OCI-LY7 (cell line): ENCODE measurements at regions not wholly inside any gene's neighbourhood (a gene's known extent, or its start where the extent isn't known, plus 50 kb on each side); places are given as distances from the start of the nearest gene placed in this dataset.

Experiments used
- BruUV-seq: library from RNA; stranded (reverse); fragments of 400-500 nt; replicated peaks from 2 replicates; lab custom pipeline; 2021; lab: Mats Ljungman, UMichigan
- CTCF ChIA-PET: fragments of 300-600 bp; sonication (Branson Sonifier 250); formaldehyde crosslinking; loops from one replicate; lab custom pipeline; 2022; ENCODE audit warnings: antibody characterized with exemption; ENCODE audit not compliant: unreplicated experiment; lab: Charles Lee
- POLR2A ChIA-PET: fragments of 300-600 bp; sonication (Branson Sonifier 250); formaldehyde crosslinking; loops from one replicate; lab custom pipeline; 2022; ENCODE audit warnings: antibody characterized with exemption; lab: Charles Lee
- DNase-seq: peaks from one replicate; pipeline ENCODE4 v3.0.0-alpha.2; 2015; ENCODE audit warnings: low spot score
- H2AFZ ChIP-seq: fragments of 200-600 bp; sonication (generic), shearing (Covaris generic); 2 replicates; pipeline ENCODE4 v1.6.1; 2014; ENCODE audit warnings: mild to moderate bottlenecking, antibody characterized with exemption, low read length, moderate library complexity
- H3K27ac ChIP-seq: fragments of 200-600 bp; sonication (generic); 2 replicates; pipeline ENCODE4 v1.5.1; 2014; ENCODE audit warnings: mixed run types, low read depth, mild to moderate bottlenecking, moderate library complexity, low read length, inconsistent platforms; ENCODE audit not compliant: poor library complexity, severe bottlenecking
- H3K36me3 ChIP-seq: fragments of 200-600 bp; sonication (generic); 2 replicates; pipeline ENCODE4 v1.6.1; 2014; ENCODE audit warnings: mild to moderate bottlenecking, antibody characterized with exemption, low read length, moderate library complexity, mixed read lengths; ENCODE audit not compliant: insufficient read depth
- H3K4me1 ChIP-seq: fragments of 200-600 bp; sonication (generic); 2 replicates; pipeline ENCODE4 v1.5.1; 2014; ENCODE audit warnings: mild to moderate bottlenecking, low read length; ENCODE audit not compliant: insufficient read depth, poor library complexity, severe bottlenecking
- H3K4me2 ChIP-seq: fragments of 200-600 bp; sonication (generic); 2 replicates; pipeline ENCODE4 v1.6.1; 2014; ENCODE audit warnings: mild to moderate bottlenecking, low read length
- H3K4me3 ChIP-seq: fragments of 200-600 bp; sonication (generic); 2 replicates; pipeline ENCODE4 v1.5.1; 2014; ENCODE audit warnings: mild to moderate bottlenecking, low read depth, low read length; ENCODE audit not compliant: poor library complexity, severe bottlenecking
- H3K79me2 ChIP-seq: fragments of 200-600 bp; sonication (generic); 2 replicates; pipeline ENCODE4 v1.6.1; 2016; ENCODE audit warnings: low read depth, mild to moderate bottlenecking, low read length, moderate library complexity, mixed read lengths; ENCODE audit not compliant: insufficient read depth
- H3K9me2 ChIP-seq: fragments of 200-600 bp; sonication (generic); 2 replicates; pipeline ENCODE4 v1.6.1; 2016; ENCODE audit warnings: mild to moderate bottlenecking, low read length, mixed read lengths; ENCODE audit not compliant: insufficient read depth
- H3K9me3 ChIP-seq: fragments of 200-600 bp; sonication (generic); 2 replicates; pipeline ENCODE4 v1.6.1; 2014; ENCODE audit warnings: mild to moderate bottlenecking, mixed run types, low read length, mixed read lengths
- H4K20me1 ChIP-seq: fragments of 200-600 bp; sonication (generic); 2 replicates; pipeline ENCODE4 v1.6.1; 2014; ENCODE audit warnings: mild to moderate bottlenecking, antibody characterized with exemption, low read length, moderate library complexity, mixed read lengths; ENCODE audit not compliant: insufficient read depth
- EZH2phosphoT487 ChIP-seq: fragments of 200-600 bp; sonication (generic); IDR thresholded peaks from 2 replicates; pipeline ENCODE4 v1.6.1; 2018; ENCODE audit warnings: low read depth, borderline replicate concordance, mild to moderate bottlenecking, mixed run types, antibody characterized with exemption, low read length, moderate library complexity, mixed read lengths
- intact Hi-C: fragments of 100-400 bp; cut with micrococcal nuclease; formaldehyde crosslinking; loops from one replicate; pipeline ENCODE4 v1.10.0; 2022; ENCODE audit not compliant: unreplicated experiment
- TF ChIP-seq, protein P1 (sequence below): fragments of 200-600 bp; sonication (generic); conservative IDR thresholded peaks from 2 replicates; pipeline ENCODE4 v1.5.1; 2014; ENCODE audit warnings: mild to moderate bottlenecking, antibody characterized with exemption, low read length, moderate library complexity, mixed read lengths

GRCh38 chr4:53748328-53748772, 157.1 kb upstream of the LNX1 start:
- H3K4me2 ChIP-seq, result peak overlapping the region; percentile 60
- H3K9me3 ChIP-seq, result peaks cover 10% of the 10 kb centered on the region; the same call in 1 of the 2 replicates
- H3K4me3 ChIP-seq, result peak overlapping the region; percentile 22
- BruUV-seq, result no TSS peak
- intact Hi-C loops, result loop anchor here (1.0 to 10.0 kb wide), 7 partner anchors 42 to 1904 kb away; partner anchors contain the start of genes CHIC2, DCUN1D4 and SCFD2
- H3K4me1 ChIP-seq, result peaks cover 84% of the 10 kb centered on the region
- POLR2A ChIA-PET, result interaction anchor here (0.5 to 2.4 kb wide), 9 partner anchors 12 to 412 kb away, joined by 3 to 14 read pairs (median 4); no protein-coding TSS in a partner anchor
- DNase-seq, result peak; percentile 99
- no peaks in the 10 kb centered on the region for H3K36me3 ChIP-seq
- H2AFZ ChIP-seq, result peak overlapping the region; percentile 69; the same call in 1 of the 2 replicates
- H4K20me1 ChIP-seq, result no peaks in the 10 kb centered on the region
- CTCF ChIA-PET, result interaction anchor here (1.5 to 2.1 kb wide), 3 partner anchors 42 to 46 kb away, joined by 4 to 11 read pairs (median 8); no protein-coding TSS in a partner anchor
- TF ChIP-seq, protein P1, sequence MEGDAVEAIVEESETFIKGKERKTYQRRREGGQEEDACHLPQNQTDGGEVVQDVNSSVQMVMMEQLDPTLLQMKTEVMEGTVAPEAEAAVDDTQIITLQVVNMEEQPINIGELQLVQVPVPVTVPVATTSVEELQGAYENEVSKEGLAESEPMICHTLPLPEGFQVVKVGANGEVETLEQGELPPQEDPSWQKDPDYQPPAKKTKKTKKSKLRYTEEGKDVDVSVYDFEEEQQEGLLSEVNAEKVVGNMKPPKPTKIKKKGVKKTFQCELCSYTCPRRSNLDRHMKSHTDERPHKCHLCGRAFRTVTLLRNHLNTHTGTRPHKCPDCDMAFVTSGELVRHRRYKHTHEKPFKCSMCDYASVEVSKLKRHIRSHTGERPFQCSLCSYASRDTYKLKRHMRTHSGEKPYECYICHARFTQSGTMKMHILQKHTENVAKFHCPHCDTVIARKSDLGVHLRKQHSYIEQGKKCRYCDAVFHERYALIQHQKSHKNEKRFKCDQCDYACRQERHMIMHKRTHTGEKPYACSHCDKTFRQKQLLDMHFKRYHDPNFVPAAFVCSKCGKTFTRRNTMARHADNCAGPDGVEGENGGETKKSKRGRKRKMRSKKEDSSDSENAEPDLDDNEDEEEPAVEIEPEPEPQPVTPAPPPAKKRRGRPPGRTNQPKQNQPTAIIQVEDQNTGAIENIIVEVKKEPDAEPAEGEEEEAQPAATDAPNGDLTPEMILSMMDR, result no peak
- no peak for TF ChIP-seq EZH2phosphoT487
- H3K27ac ChIP-seq, result peak overlapping the region; percentile 93
- no peaks in the 10 kb centered on the region for H3K79me2 ChIP-seq
- H3K9me2 ChIP-seq, result no peaks in the 10 kb centered on the region

- Histone ChIP-seq H2AFZ (peak overlapping the region; percentile 73; the same call in 1 of the 2 replicates), H3K4me1 (peaks cover 90% of the 10 kb centered on the region), H3K27ac (peak overlapping the region; percentile 93), H3K36me3 (no peaks in the 10 kb centered on the region), H3K9me3 (peaks cover 10% of the 10 kb centered on the region; the same call in 1 of the 2 replicates), H4K20me1 (no peaks in the 10 kb centered on the region), H3K4me2 (peak overlapping the region; percentile 60), H3K4me3 (peak overlapping the region; percentile 46), H3K79me2 (no peaks in the 10 kb centered on the region), H3K9me2 (no peaks in the 10 kb centered on the region)
- no peak for DNase-seq
- POLR2A ChIA-PET, result interaction anchor here (0.6 to 2.4 kb wide), 9 partner anchors 11 to 283 kb away, joined by 3 to 14 read pairs (median 4); no protein-coding TSS in a partner anchor
- CTCF ChIA-PET, result interaction anchor here (0.6 to 2.1 kb wide), 3 partner anchors 35 to 45 kb away, joined by 4 to 11 read pairs (median 4); no protein-coding TSS in a partner anchor
- intact Hi-C loops, result loop anchor here (5.0 to 10.0 kb wide), 4 partner anchors 55 to 1903 kb away; partner anchors contain the start of genes CHIC2 and DCUN1D4
- BruUV-seq, result no TSS peak
- TF ChIP-seq, protein P1, result no peak
- no peak for TF ChIP-seq EZH2phosphoT487
Measured at GRCh38 chr4:53747401-53747800, 156.1 kb upstream of the LNX1 start.
